Osteoblast (primary cell): ENCODE measurements at regions not wholly inside any gene's neighbourhood (a gene's known extent, or its start where the extent isn't known, plus 50 kb on each side); places are given as distances from the start of the nearest gene placed in this dataset.

Experiments
- DNase-seq: peaks from one replicate; pipeline ENCODE4 v3.0.0; 2011; ENCODE audit warnings: low spot score, mixed read lengths; ENCODE audit not compliant: insufficient read length; ENCODE audit errors: missing footprints
- H2AFZ ChIP-seq: 2 replicates; pipeline ENCODE4 v1.6.0; 2011; ENCODE audit warnings: mild to moderate bottlenecking, low read length
- H3K27ac ChIP-seq: 2 replicates; pipeline ENCODE4 v1.5.1; 2011; ENCODE audit warnings: mild to moderate bottlenecking, low read depth, low read length, moderate library complexity
- H3K27me3 ChIP-seq: 2 replicates; pipeline ENCODE4 v1.6.0; 2012; ENCODE audit warnings: mild to moderate bottlenecking, control low read depth, inconsistent platforms, low read length, moderate library complexity; ENCODE audit not compliant: insufficient read depth
- H3K36me3 ChIP-seq: 2 replicates; pipeline ENCODE4 v1.5.1; 2011; ENCODE audit warnings: mild to moderate bottlenecking, low read length, control low read depth, moderate library complexity; ENCODE audit not compliant: insufficient read depth
- H3K4me1 ChIP-seq: 2 replicates; pipeline ENCODE4 v1.5.1; 2011; ENCODE audit warnings: mild to moderate bottlenecking, low read length, control low read depth, moderate library complexity; ENCODE audit not compliant: insufficient read depth
- H3K4me2 ChIP-seq: 2 replicates; pipeline ENCODE4 v1.6.0; 2011; ENCODE audit warnings: mild to moderate bottlenecking, low read length; ENCODE audit not compliant: insufficient read depth
- H3K4me3 ChIP-seq: fragments of 200-600 bp; sonication (generic); 3 replicates; pipeline ENCODE4 v1.5.1; 2012; ENCODE audit warnings: mild to moderate bottlenecking, low read length, inconsistent platforms; ENCODE audit not compliant: insufficient read depth
- H3K79me2 ChIP-seq: 2 replicates; pipeline ENCODE4 v1.6.0; 2012; ENCODE audit warnings: mild to moderate bottlenecking, low read length, control low read depth, inconsistent platforms; ENCODE audit not compliant: insufficient read depth
- H3K9me3 ChIP-seq: 2 replicates; pipeline ENCODE4 v1.5.1; 2011; ENCODE audit warnings: low read depth, low read length, control low read depth
- H4K20me1 ChIP-seq: 2 replicates; pipeline ENCODE4 v1.6.0; 2012; ENCODE audit warnings: mild to moderate bottlenecking, low read length, control low read depth; ENCODE audit not compliant: insufficient read depth
- CTCF ChIP-seq: IDR thresholded peaks from 2 replicates; pipeline ENCODE4 v1.5.1; 2011; ENCODE audit warnings: mild to moderate bottlenecking, low read depth, low read length, moderate library complexity; ENCODE audit errors: extremely low read depth

GRCh38 chr6:91141346-91141745 lies 554.5 kb upstream of the MAP3K7 start:
- Histone ChIP-seq H2AFZ (no peak overlapping the region), H3K4me3 (no peak overlapping the region), H4K20me1 (no peaks in the 10 kb centered on the region), H3K9me3 (no peaks in the 10 kb centered on the region), H3K36me3 (no peaks in the 10 kb centered on the region), H3K27ac (no peak overlapping the region), H3K27me3 (no peaks in the 10 kb centered on the region), H3K79me2 (no peaks in the 10 kb centered on the region), H3K4me2 (no peak overlapping the region), H3K4me1 (no peaks in the 10 kb centered on the region)
- DNase-seq: no peak
- no peak for TF ChIP-seq CTCF

GRCh38 chr6:91140449-91140848 lies 553.6 kb upstream of the MAP3K7 start:
- Histone ChIP-seq H3K4me3 (no peak overlapping the region), H2AFZ (no peak overlapping the region), H3K27me3 (no peaks in the 10 kb centered on the region), H3K4me2 (no peak overlapping the region), H4K20me1 (no peaks in the 10 kb centered on the region), H3K36me3 (no peaks in the 10 kb centered on the region), H3K4me1 (no peaks in the 10 kb centered on the region), H3K79me2 (no peaks in the 10 kb centered on the region), H3K27ac (no peak overlapping the region), H3K9me3 (no peaks in the 10 kb centered on the region)
- DNase-seq: no peak
- TF ChIP-seq CTCF: no peak

- no peak overlapping the region for H3K27ac ChIP-seq
- H3K4me3 ChIP-seq: no peak overlapping the region
Measured at GRCh38 chr6:91137286-91137685, 550.4 kb upstream of the MAP3K7 start.

GRCh38 chr6:91135406-91136103 lies 548.7 kb upstream of the MAP3K7 start:
- H3K4me3 ChIP-seq: no peak overlapping the region
- H3K4me1 ChIP-seq: no peaks in the 10 kb centered on the region
- no peaks in the 10 kb centered on the region for H3K36me3 ChIP-seq
- H4K20me1 ChIP-seq: no peaks in the 10 kb centered on the region
- H3K27me3 ChIP-seq: no peaks in the 10 kb centered on the region
- H2AFZ ChIP-seq: no peak overlapping the region
- no peaks in the 10 kb centered on the region for H3K79me2 ChIP-seq
- H3K9me3 ChIP-seq: no peaks in the 10 kb centered on the region
- no peak overlapping the region for H3K4me2 ChIP-seq
- H3K27ac ChIP-seq: no peak overlapping the region
- DNase-seq: no peak
- no peak for TF ChIP-seq CTCF

More at GRCh38 chr6:91137286-91137685, 550.4 kb upstream of the MAP3K7 start:
- Histone ChIP-seq H3K4me2 (no peak overlapping the region), H3K79me2 (no peaks in the 10 kb centered on the region), H3K36me3 (no peaks in the 10 kb centered on the region), H4K20me1 (no peaks in the 10 kb centered on the region), H3K9me3 (no peaks in the 10 kb centered on the region), H3K27me3 (no peaks in the 10 kb centered on the region), H3K4me1 (no peaks in the 10 kb centered on the region), H2AFZ (no peak overlapping the region)
- no peak for DNase-seq
- no peak for TF ChIP-seq CTCF
